ENCODE measurements at regions not wholly inside any gene's neighbourhood (a gene's known extent, or its start where the extent isn't known, plus 50 kb on each side); places are given as distances from the start of the nearest gene placed in this dataset.

DNA sequence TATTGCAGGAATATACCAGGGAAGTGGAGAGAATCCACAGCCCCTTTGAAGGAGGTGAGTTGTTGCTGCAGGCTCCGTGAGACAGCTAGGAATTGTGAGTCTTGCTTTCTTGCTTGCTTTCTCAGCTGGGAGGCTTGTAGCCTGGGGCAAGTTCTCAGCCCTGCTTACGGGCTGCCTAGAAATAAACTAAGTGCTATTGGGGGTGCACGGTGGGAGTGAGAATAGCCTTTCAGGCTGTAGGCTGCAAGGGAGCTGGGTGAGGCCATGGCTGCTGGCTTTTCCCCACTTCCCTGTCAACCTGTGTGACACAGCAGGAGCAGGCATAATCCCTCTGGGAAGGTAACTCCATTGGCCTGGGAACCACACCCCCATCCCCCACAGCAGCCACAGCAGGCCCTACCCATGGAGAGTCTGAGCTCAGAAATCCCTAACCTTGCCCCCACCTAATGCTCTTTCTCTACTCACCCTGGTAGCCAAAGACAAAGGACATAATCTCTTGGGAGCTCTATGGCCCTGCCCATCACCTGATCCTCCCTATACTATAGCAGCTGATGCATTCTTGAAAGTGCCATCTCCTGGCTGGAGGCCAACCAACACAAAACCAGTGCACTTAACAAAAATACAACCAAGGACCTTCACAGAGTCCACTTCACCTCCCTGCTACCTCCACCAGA is 113.0 kb downstream of the MMRN1 start:
- POLR2A ChIA-PET, result no interaction called here
- CTCF ChIA-PET, result no interaction called here
- Histone ChIP-seq H3K4me3 (ENCODE audit: low read depth, low read length) (no peak overlapping the region), H3K27ac (ENCODE audit: extremely low read depth, low read depth, low read length) (no peak overlapping the region), H3K9me3 (ENCODE audit: control insufficient read depth, insufficient read depth, low read depth, low read length) (no peaks in the 10 kb centered on the region), H3K36me3 (ENCODE audit: control insufficient read depth in 2 of 2, insufficient read depth in 1 of 2, low read length in 2 of 2) (no peaks in the 10 kb centered on the region), H3K4me1 (ENCODE audit: control insufficient read depth, insufficient read depth, low read length) (no peaks in the 10 kb centered on the region)
- no peak for TF ChIP-seq ZNF24 (tag by site-specific recombination; IDR thresholded peaks at IDR 0.05)
- TF ChIP-seq, protein P1, sequence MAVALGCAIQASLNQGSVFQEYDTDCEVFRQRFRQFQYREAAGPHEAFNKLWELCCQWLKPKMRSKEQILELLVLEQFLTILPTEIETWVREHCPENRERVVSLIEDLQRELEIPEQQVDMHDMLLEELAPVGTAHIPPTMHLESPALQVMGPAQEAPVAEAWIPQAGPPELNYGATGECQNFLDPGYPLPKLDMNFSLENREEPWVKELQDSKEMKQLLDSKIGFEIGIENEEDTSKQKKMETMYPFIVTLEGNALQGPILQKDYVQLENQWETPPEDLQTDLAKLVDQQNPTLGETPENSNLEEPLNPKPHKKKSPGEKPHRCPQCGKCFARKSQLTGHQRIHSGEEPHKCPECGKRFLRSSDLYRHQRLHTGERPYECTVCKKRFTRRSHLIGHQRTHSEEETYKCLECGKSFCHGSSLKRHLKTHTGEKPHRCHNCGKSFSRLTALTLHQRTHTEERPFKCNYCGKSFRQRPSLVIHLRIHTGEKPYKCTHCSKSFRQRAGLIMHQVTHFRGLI (tag by site-specific recombination; IDR thresholded peaks at IDR 0.05), result no peak
- TF ChIP-seq ZFHX2 (tag by site-specific recombination; conservative IDR thresholded peaks at IDR 0.05), result no peak
- no peak for TF ChIP-seq SALL2 (tag by site-specific recombination; IDR thresholded peaks at IDR 0.05; ENCODE audit: borderline replicate concordance)
- TF ChIP-seq ZNF530 (tag by site-specific recombination; IDR thresholded peaks at IDR 0.05; ENCODE audit: low read depth), result no peak
- TF ChIP-seq, protein P2, sequence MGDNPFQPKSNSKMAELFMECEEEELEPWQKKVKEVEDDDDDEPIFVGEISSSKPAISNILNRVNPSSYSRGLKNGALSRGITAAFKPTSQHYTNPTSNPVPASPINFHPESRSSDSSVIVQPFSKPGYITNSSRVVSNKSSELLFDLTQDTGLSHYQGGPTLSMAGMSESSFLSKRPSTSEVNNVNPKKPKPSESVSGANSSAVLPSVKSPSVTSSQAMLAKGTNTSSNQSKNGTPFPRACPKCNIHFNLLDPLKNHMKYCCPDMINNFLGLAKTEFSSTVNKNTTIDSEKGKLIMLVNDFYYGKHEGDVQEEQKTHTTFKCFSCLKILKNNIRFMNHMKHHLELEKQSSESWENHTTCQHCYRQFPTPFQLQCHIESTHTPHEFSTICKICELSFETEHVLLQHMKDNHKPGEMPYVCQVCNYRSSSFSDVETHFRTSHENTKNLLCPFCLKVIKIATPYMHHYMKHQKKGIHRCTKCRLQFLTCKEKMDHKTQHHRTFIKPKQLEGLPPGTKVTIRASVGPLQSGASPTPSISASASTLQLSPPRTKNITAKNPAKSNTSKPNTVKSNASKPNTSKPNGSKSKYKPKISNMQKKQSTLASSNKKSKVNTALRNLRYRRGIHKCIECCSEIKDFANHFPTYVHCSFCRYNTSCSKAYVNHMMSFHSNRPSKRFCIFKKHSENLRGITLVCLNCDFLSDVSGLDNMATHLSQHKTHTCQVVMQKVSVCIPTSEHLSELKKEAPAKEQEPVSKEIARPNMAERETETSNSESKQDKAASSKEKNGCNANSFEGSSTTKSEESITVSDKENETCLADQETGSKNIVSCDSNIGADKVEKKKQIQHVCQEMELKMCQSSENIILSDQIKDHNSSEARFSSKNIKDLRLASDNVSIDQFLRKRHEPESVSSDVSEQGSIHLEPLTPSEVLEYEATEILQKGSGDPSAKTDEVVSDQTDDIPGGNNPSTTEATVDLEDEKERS (tag by site-specific recombination; IDR thresholded peaks at IDR 0.05), result no peak
- TF ChIP-seq ZNF521 (tag by site-specific recombination; IDR thresholded peaks at IDR 0.05), result no peak
- no peak for TF ChIP-seq BCL11A (tag by site-specific recombination; IDR thresholded peaks at IDR 0.05; ENCODE audit: low read depth)
- no peak for TF ChIP-seq MEIS1 (CRISPR knock-in tag; IDR thresholded peaks at IDR 0.05; ENCODE audit: borderline replicate concordance)
- no peak for TF ChIP-seq GLIS1 (tag by site-specific recombination; IDR thresholded peaks at IDR 0.05)
- TF ChIP-seq, protein P3, sequence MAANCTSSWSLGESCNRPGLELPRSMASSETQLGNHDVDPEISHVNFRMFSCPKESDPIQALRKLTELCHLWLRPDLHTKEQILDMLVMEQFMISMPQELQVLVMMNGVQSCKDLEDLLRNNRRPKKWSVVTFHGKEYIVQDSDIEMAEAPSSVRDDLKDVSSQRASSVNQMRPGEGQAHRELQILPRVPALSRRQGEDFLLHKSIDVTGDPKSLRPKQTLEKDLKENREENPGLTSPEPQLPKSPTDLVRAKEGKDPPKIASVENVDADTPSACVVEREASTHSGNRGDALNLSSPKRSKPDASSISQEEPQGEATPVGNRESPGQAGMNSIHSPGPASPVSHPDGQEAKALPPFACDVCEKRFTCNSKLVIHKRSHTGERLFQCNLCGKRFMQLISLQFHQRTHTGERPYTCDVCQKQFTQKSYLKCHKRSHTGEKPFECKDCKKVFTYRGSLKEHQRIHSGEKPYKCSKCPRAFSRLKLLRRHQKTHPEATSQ (tag by site-specific recombination; IDR thresholded peaks at IDR 0.05), result no peak
- no peak for TF ChIP-seq ZNF768 (tag by site-specific recombination; IDR thresholded peaks at IDR 0.05)
- TF ChIP-seq, protein P4, sequence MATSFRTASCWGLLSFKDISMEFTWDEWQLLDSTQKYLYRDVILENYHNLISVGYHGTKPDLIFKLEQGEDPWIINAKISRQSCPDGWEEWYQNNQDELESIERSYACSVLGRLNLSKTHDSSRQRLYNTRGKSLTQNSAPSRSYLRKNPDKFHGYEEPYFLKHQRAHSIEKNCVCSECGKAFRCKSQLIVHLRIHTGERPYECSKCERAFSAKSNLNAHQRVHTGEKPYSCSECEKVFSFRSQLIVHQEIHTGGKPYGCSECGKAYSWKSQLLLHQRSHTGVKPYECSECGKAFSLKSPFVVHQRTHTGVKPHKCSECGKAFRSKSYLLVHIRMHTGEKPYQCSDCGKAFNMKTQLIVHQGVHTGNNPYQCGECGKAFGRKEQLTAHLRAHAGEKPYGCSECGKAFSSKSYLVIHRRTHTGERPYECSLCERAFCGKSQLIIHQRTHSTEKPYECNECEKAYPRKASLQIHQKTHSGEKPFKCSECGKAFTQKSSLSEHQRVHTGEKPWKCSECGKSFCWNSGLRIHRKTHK (tag by site-specific recombination; IDR thresholded peaks at IDR 0.05), result no peak
- TF ChIP-seq ZNF248 (tag by site-specific recombination; IDR thresholded peaks at IDR 0.05), result no peak
- no peak for TF ChIP-seq ZNF423 (tag by site-specific recombination; IDR thresholded peaks at IDR 0.05)
- TF ChIP-seq TSHZ1 (tag by site-specific recombination; IDR thresholded peaks at IDR 0.05; ENCODE audit: borderline replicate concordance), result no peak
